OCI-LY1 (cell line): ENCODE measurements at regions not wholly inside any gene's neighbourhood (a gene's known extent, or its start where the extent isn't known, plus 50 kb on each side); places are given as distances from the start of the nearest gene placed in this dataset.

Source experiments
- CTCF ChIP-seq: fragments of 200-600 bp; sonication (generic), shearing (Covaris generic); IDR thresholded peaks from 2 replicates; pipeline ENCODE4 v1.5.1; 2017; ENCODE audit warnings: mild to moderate bottlenecking, antibody characterized with exemption, low read length, moderate library complexity, mixed read lengths
- EZH2 ChIP-seq: fragments of 200-600 bp; sonication (generic), shearing (Covaris generic); IDR thresholded peaks from 2 replicates; pipeline ENCODE4 v1.8.0; 2017; ENCODE audit warnings: borderline replicate concordance, mixed run types, mild to moderate bottlenecking, antibody characterized with exemption, low read length, moderate library complexity, mixed read lengths

GRCh38 chr9:12934545-12935272 is 159.9 kb downstream of the LURAP1L start:
- TF ChIP-seq CTCF = no peak
- TF ChIP-seq EZH2 = no peak
